NCI-H2081 treated with DMSO at 0.1 percent for 48 hours (cell line): ENCODE measurements at regions not wholly inside any gene's neighbourhood (a gene's known extent, or its start where the extent isn't known, plus 50 kb on each side); places are given as distances from the start of the nearest gene placed in this dataset.
"Not testable (repeated sequence)": the region's sequence is repeated elsewhere in the genome, so short reads cannot be mapped to it uniquely, and the experiment has no call there.

ENCODE experiments used
- DNase-seq: peaks from one replicate; lab custom pipeline; 2025; lab: John Stamatoyannopoulos, UW

- no peak for DNase-seq
Observed at GRCh38 chr3:118765636-118766305, 268.9 kb downstream of the IGSF11 start.

GRCh38 chr3:118766306-118766669 lies 268.4 kb downstream of the IGSF11 start:
- DNase-seq: no peak

GRCh38 chr3:118772036-118772435 lies 262.6 kb downstream of the IGSF11 start:
- DNase-seq: no peak

- DNase-seq: peak; percentile 20
Observed at GRCh38 chr3:118772547-118773011, 262.1 kb downstream of the IGSF11 start.

- no peak for DNase-seq
Observed at GRCh38 chr3:118775021-118775420, 259.6 kb downstream of the IGSF11 start.

GRCh38 chr3:118778201-118778600 lies 256.4 kb downstream of the IGSF11 start:
- no peak for DNase-seq

GRCh38 chr3:118781232-118781631 lies 253.4 kb downstream of the IGSF11 start:
- no peak for DNase-seq

GRCh38 chr3:118781839-118782238 lies 252.8 kb downstream of the IGSF11 start:
- no peak for DNase-seq

GRCh38 chr3:118782755-118783202 lies 251.9 kb downstream of the IGSF11 start:
- DNase-seq: no peak

- no peak for DNase-seq
Observed at GRCh38 chr3:118785415-118785814, 249.2 kb downstream of the IGSF11 start.

- DNase-seq: no peak
Observed at GRCh38 chr3:118791246-118791645, 243.4 kb downstream of the IGSF11 start.

GRCh38 chr3:118792191-118792590 lies 242.5 kb downstream of the IGSF11 start:
- DNase-seq: no peak

- DNase-seq: no peak
Observed at GRCh38 chr3:118793176-118793575, 241.5 kb downstream of the IGSF11 start.

- DNase-seq: no peak
Observed at GRCh38 chr3:118799303-118799702, 235.3 kb downstream of the IGSF11 start.

GRCh38 chr3:118801899-118802298 lies 232.7 kb downstream of the IGSF11 start:
- no peak for DNase-seq

- DNase-seq: no peak
Observed at GRCh38 chr3:118802325-118803095, 232.1 kb downstream of the IGSF11 start.

GRCh38 chr3:118803096-118803476 lies 231.6 kb downstream of the IGSF11 start:
- DNase-seq: no peak

GRCh38 chr3:118805007-118805406 lies 229.6 kb downstream of the IGSF11 start:
- DNase-seq: no peak

- DNase-seq: no peak
Observed at GRCh38 chr3:118806423-118806822, 228.2 kb downstream of the IGSF11 start.

GRCh38 chr3:118807349-118807748 lies 227.3 kb downstream of the IGSF11 start:
- DNase-seq: not testable (repeated sequence)

- DNase-seq: no peak
Observed at GRCh38 chr3:118808723-118809122, 225.9 kb downstream of the IGSF11 start.

GRCh38 chr3:118809696-118810498 lies 224.7 kb downstream of the IGSF11 start:
- no peak for DNase-seq
